Rectal smooth muscle tissue (tissue), 1 donor: ENCODE measurements at regions not wholly inside any gene's neighbourhood (a gene's known extent, or its start where the extent isn't known, plus 50 kb on each side); places are given as distances from the start of the nearest gene placed in this dataset.

Experiments
- H3K27ac ChIP-seq: one replicate; pipeline ENCODE4 v1.7.0; 2013; ENCODE audit warnings: low read depth, low read length, inconsistent platforms
- H3K27me3 ChIP-seq: one replicate; pipeline ENCODE4 v1.7.0; 2013; ENCODE audit warnings: low read length; ENCODE audit not compliant: control insufficient read depth, insufficient read depth
- H3K36me3 ChIP-seq: one replicate; pipeline ENCODE4 v1.7.0; 2013; ENCODE audit warnings: low read length; ENCODE audit not compliant: control insufficient read depth, insufficient read depth
- H3K4me1 ChIP-seq: one replicate; pipeline ENCODE4 v1.7.0; 2013; ENCODE audit warnings: low read length; ENCODE audit not compliant: control insufficient read depth, insufficient read depth
- H3K4me3 ChIP-seq: one replicate; pipeline ENCODE4 v1.7.0; 2013; ENCODE audit warnings: low read length
- H3K9ac ChIP-seq: one replicate; pipeline ENCODE4 v1.7.0; 2013; ENCODE audit warnings: low read length

GRCh38 chr2:196253116-196253480, 81.7 kb upstream of the STK17B start:
- Histone ChIP-seq H3K9ac (no peak overlapping the region), H3K27ac (no peak overlapping the region), H3K27me3 (no peaks in the 10 kb centered on the region), H3K4me1 (no peaks in the 10 kb centered on the region), H3K36me3 (no peaks in the 10 kb centered on the region), H3K4me3 (no peak overlapping the region)

- Histone ChIP-seq H3K4me3 (no peak overlapping the region), H3K27me3 (no peaks in the 10 kb centered on the region), H3K36me3 (no peaks in the 10 kb centered on the region), H3K4me1 (no peaks in the 10 kb centered on the region), H3K9ac (no peak overlapping the region), H3K27ac (no peak overlapping the region)
These were observed 85.2 kb upstream of the STK17B start for GRCh38 chr2:196256585-196256984.

DNA sequence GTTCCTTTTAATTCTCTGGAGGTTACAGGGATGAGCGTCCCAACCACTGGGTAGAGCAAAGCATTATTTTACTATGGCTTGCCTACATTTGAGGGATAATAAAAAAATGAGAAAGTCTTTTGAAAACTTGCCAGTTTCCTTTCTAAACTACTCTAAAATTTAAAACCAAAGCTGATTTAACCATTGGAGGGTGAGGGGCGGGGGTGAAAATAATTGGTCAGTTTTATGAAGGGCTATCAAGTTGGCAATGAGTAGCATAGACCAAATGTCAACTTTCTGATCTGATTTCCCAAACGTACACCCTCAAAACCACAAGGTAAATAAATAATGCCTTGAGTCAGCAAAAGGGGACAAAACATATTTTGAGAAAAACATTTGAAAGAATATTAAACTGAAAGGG, 85.7 kb upstream of the STK17B start:
- no peaks in the 10 kb centered on the region for H3K4me1 ChIP-seq
- no peaks in the 10 kb centered on the region for H3K27me3 ChIP-seq
- no peak overlapping the region for H3K4me3 ChIP-seq
- H3K36me3 ChIP-seq: no peaks in the 10 kb centered on the region
- H3K9ac ChIP-seq: no peak overlapping the region
- no peak overlapping the region for H3K27ac ChIP-seq

DNA sequence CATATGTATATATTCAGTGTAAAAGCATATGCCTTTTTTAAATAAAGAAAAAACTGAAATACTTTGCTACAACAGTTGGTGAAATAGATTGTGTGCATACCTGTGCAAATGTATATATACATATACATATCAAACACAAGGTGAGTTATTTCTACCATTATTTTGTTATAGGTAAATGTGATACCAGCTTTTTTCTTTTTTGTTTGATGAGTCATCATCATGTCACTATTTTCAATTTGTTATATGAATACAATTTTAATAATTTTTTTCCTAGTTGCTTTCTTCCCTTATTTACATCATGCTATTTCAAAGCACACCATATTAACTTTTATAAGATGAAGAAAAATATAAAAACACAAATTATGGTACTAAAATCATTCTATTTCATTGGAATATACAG, 87.0 kb upstream of the STK17B start:
- Histone ChIP-seq H3K9ac (no peak overlapping the region), H3K27ac (no peak overlapping the region), H3K4me1 (no peaks in the 10 kb centered on the region), H3K36me3 (no peaks in the 10 kb centered on the region), H3K4me3 (no peak overlapping the region), H3K27me3 (no peaks in the 10 kb centered on the region)

DNA sequence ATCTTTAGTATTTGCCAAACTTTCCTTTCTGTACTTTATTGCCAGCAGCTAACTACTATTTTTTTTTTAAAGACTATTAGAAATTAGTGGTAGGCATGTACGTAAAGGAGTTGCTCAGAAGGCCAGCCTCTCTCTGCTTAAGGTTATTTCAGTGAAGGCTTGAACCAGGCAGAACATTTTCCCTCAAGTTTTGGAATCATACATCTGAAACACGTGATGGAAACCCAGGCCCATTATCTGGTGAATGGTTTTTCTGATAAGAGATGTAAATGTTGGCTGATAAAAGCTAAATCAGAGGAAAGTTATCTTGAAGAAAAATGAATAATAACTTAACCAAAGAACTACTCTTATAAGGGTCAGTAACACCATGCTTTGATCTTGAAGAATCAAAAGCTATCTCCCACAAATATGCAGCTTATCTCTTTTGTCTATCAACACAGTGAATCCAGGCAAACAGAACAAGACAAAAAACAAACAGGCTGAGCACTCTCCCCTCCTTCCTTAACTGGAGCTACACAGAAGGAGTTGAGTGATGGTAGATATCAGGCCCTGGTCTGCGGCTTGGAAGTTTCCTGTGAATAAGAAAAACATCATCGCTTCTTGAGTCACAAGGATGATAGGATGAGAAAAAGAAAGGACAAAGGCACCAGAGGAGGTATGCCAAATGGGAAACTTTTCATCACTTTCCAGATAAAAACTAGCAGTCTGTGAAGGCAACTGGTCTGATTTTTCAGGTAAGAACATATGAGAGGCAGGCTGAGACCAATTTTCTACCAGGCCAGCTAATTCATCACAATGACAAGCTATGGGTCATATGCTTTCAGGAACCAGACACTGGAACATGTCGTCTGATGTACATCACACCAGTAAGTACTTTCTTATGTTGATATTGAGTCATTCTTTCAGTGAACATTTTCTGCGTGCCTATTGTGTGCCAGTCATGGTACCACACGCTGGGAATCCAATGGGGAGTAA, 88.4 kb upstream of the STK17B start:
- Histone ChIP-seq H3K4me1 (no peaks in the 10 kb centered on the region), H3K27me3 (no peaks in the 10 kb centered on the region), H3K9ac (no peak overlapping the region), H3K27ac (no peak overlapping the region), H3K4me3 (no peak overlapping the region), H3K36me3 (no peaks in the 10 kb centered on the region)

- Histone ChIP-seq H3K36me3 (no peaks in the 10 kb centered on the region), H3K27ac (no peak overlapping the region), H3K27me3 (no peaks in the 10 kb centered on the region), H3K4me1 (no peaks in the 10 kb centered on the region), H3K9ac (no peak overlapping the region), H3K4me3 (no peak overlapping the region)
These were observed 89.2 kb upstream of the STK17B start for GRCh38 chr2:196260546-196260945.

- no peak overlapping the region for H3K4me3 ChIP-seq
- no peaks in the 10 kb centered on the region for H3K27me3 ChIP-seq
- no peaks in the 10 kb centered on the region for H3K4me1 ChIP-seq
- no peaks in the 10 kb centered on the region for H3K36me3 ChIP-seq
- no peak overlapping the region for H3K9ac ChIP-seq
- no peak overlapping the region for H3K27ac ChIP-seq
These were observed 91.2 kb upstream of the STK17B start for GRCh38 chr2:196262606-196263005.

DNA sequence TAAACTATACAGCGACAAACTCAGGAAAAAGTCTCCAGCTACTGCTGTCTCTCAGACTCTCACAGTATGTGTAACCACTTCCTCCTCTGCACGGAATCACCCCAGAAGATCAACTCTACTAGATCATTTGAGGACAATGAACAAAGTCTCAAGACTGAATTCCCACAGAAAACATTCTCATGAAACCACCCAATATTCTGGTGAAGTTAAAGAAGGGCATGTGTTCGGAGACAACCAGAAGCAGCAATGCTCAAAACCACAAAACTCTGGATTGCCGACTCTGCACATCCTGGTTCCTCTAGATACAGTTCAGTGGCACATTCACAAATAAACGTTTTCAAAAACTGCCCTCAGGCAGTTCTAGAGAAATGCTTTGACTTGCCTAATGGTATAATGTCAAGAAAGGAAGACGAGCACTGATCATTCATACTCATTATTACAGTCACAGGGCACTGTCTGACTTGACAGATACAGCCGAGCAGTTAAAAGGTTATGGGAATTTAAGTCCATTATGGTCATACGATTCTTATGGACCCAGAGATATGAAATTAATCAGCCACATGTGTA, 91.9 kb upstream of the STK17B start:
- H3K4me3 ChIP-seq: no peak overlapping the region
- no peak overlapping the region for H3K27ac ChIP-seq
- H3K4me1 ChIP-seq: no peaks in the 10 kb centered on the region

DNA sequence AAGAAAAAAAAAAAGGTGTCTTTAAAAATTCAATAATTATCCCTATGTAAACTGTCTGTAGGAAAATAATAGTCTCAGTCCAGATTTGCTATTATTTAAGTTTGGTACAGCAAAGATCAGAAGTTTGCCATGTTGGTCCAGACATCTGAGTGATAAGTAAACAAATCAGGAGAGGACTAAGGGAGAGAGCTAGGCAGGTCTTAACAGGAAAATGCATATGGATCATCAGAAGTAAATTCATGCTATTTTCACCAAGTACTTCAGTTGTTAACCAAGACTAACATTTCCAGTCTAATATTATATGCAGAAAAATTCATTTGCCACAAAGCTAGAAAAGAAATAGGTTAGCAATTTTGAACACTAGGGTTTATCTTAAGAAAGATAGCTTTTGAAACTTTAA, 95.0 kb upstream of the STK17B start:
- no peaks in the 10 kb centered on the region for H3K4me1 ChIP-seq

More for the DNA sequence above, 91.9 kb upstream of the STK17B start:
- Histone ChIP-seq H3K36me3 (no peaks in the 10 kb centered on the region), H3K27me3 (no peaks in the 10 kb centered on the region), H3K9ac (no peak overlapping the region)

GRCh38 chr2:196266855-196267254, 95.5 kb upstream of the STK17B start:
- H3K27ac ChIP-seq: no peak overlapping the region
- H3K4me3 ChIP-seq: no peak overlapping the region
- H3K27me3 ChIP-seq: no peaks in the 10 kb centered on the region
- H3K4me1 ChIP-seq: no peaks in the 10 kb centered on the region
- no peak overlapping the region for H3K9ac ChIP-seq
- no peaks in the 10 kb centered on the region for H3K36me3 ChIP-seq

More for the DNA sequence above, 95.0 kb upstream of the STK17B start:
- no peaks in the 10 kb centered on the region for H3K36me3 ChIP-seq
- no peaks in the 10 kb centered on the region for H3K27me3 ChIP-seq
- no peak overlapping the region for H3K9ac ChIP-seq
- H3K27ac ChIP-seq: no peak overlapping the region
- no peak overlapping the region for H3K4me3 ChIP-seq

DNA sequence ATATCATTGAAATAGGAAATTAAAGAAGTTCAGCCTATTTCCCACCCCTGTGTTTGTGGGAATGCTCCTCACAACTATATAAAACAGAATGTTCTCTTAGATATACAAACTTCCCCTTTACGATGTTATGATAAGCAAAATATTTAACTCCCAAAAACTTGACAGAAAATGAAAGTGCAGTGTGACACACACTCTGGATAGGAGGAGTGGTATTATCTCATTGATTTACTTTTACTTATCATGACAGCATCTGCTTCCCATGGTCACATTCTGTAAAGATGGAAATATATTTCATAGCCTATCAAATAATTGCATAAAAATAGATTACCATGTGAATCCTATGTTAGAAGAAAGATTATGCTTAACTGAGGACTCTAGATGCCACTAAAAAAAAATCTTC, 96.6 kb upstream of the STK17B start:
- Histone ChIP-seq H3K4me1 (no peaks in the 10 kb centered on the region), H3K27me3 (no peaks in the 10 kb centered on the region), H3K4me3 (no peak overlapping the region), H3K36me3 (no peaks in the 10 kb centered on the region), H3K27ac (no peak overlapping the region), H3K9ac (no peak overlapping the region)

- Histone ChIP-seq H3K9ac (no peak overlapping the region), H3K4me1 (no peaks in the 10 kb centered on the region), H3K4me3 (no peak overlapping the region), H3K36me3 (no peaks in the 10 kb centered on the region), H3K27ac (no peak overlapping the region), H3K27me3 (no peaks in the 10 kb centered on the region)
These were observed 97.4 kb upstream of the STK17B start for GRCh38 chr2:196268538-196269338.
